ENCODE measurements at regions not wholly inside any gene's neighbourhood (a gene's known extent, or its start where the extent isn't known, plus 50 kb on each side); places are given as distances from the start of the nearest gene placed in this dataset.

GRCh38 chr13:86108334-86108733 is 309.1 kb upstream of the SLITRK6 start:
- POLR2A ChIA-PET = no interaction called here
- CTCF ChIA-PET (ENCODE audit: low intra/inter-chr PET ratio, low total read pairs) = no interaction called here
- no peaks in the 10 kb centered on the region for H3K79me2 ChIP-seq (ENCODE audit: insufficient read depth, low read length)
- H3K36me3 ChIP-seq (replicated peaks in 1 of 2; ENCODE audit: control insufficient read depth in 1 of 2, insufficient read depth in 2 of 2, low read length in 2 of 2) = no peaks in the 10 kb centered on the region
- in situ Hi-C loops (cut with HindIII; ENCODE audit: extremely low pct_ligation_motif_present, low pct_unique_long_range_greater_than_20kb) (no loop called here), intact Hi-C loops (cut with micrococcal nuclease; ENCODE audit: unreplicated experiment) (no loop called here)
- H4K20me1 ChIP-seq (ENCODE audit: insufficient read depth, low read length) = no peaks in the 10 kb centered on the region
- BruUV-seq (replicated peaks) = no TSS peak
- ATAC-seq (no peak), FAIRE-seq (no peak), DNase-seq (ENCODE audit: low spot score) (no peak)
- H3K27me3 ChIP-seq (ENCODE audit: control insufficient read depth in 1 of 2, insufficient read depth in 2 of 2, low read length in 2 of 2) = no peaks in the 10 kb centered on the region
- no peaks in the 10 kb centered on the region for H3K4me1 ChIP-seq (ENCODE audit: insufficient read depth, low read length)
- H3K4me3 ChIP-seq (replicated peaks in 1 of 3; ENCODE audit: insufficient read depth in 1 of 3, low read depth in 2 of 3, low read length in 3 of 3) = no peak overlapping the region
- 18% methylated on average over 3 of the region's 3 CpGs for WGBS (ENCODE audit: low lambda C conversion rate)
- H3K4me2 ChIP-seq (ENCODE audit: low read depth, low read length) = no peak overlapping the region
- no peaks in the 10 kb centered on the region for H3K9me3 ChIP-seq (ENCODE audit: low read length)
- no peak overlapping the region for H3K9ac ChIP-seq (ENCODE audit: insufficient read depth, low read depth, low read length)
- H2AFZ ChIP-seq (ENCODE audit: low read length) = no peak overlapping the region
- no peak overlapping the region for H3K27ac ChIP-seq (ENCODE audit: extremely low read length, insufficient read depth, low read length)
- TF ChIP-seq HES4 (CRISPR knock-in tag; IDR thresholded peaks at IDR 0.05; ENCODE audit: borderline replicate concordance) (no peak), ZNF546 (CRISPR knock-in tag; conservative IDR thresholded peaks at IDR 0.05) (no peak), DNMT3B (CRISPR knock-in tag; conservative IDR thresholded peaks at IDR 0.05) (no peak), NR1H2 (CRISPR knock-in tag; IDR thresholded peaks at IDR 0.05; ENCODE audit: borderline replicate concordance, low read depth) (no peak), ZFAT (CRISPR knock-in tag; conservative IDR thresholded peaks at IDR 0.05) (no peak), ZNF770 (CRISPR knock-in tag; IDR thresholded peaks at IDR 0.05) (no peak), ZBTB40 (IDR thresholded peaks at IDR 0.05) (no peak), ZBTB40 (CRISPR knock-in tag; IDR thresholded peaks at IDR 0.05) (no peak), RBM22 (optimal IDR thresholded peaks at IDR 0.05; ENCODE audit: low read length) (no peak), MED1 (CRISPR knock-in tag; IDR thresholded peaks at IDR 0.05) (no peak), NCOA5 (CRISPR knock-in tag; IDR thresholded peaks at IDR 0.05) (no peak), TBX3 (IDR thresholded peaks at IDR 0.05; ENCODE audit: borderline replicate concordance) (no peak), POGK (CRISPR knock-in tag; conservative IDR thresholded peaks at IDR 0.05) (no peak), KDM5B (CRISPR knock-in tag; IDR thresholded peaks at IDR 0.05; ENCODE audit: borderline replicate concordance) (no peak)

Data from HepG2 (cell line).